H9 (cell line): ENCODE measurements at regions not wholly inside any gene's neighbourhood (a gene's known extent, or its start where the extent isn't known, plus 50 kb on each side); places are given as distances from the start of the nearest gene placed in this dataset.

Source experiments
- DNase-seq: peaks from one replicate; pipeline ENCODE4 v3.0.0-alpha.2; 2017
- H2AFZ ChIP-seq: one replicate; pipeline ENCODE4 v1.6.1; 2013; ENCODE audit warnings: mild to moderate bottlenecking, low read length, control low read depth, moderate library complexity
- H2AK5ac ChIP-seq: 2 replicates; pipeline ENCODE4 v1.6.1; 2013; ENCODE audit warnings: low read length, control low read depth, mixed read lengths; ENCODE audit not compliant: insufficient read length
- H2BK120ac ChIP-seq: one replicate; pipeline ENCODE4 v1.6.1; 2013; ENCODE audit warnings: low read depth, mild to moderate bottlenecking, low read length, control low read depth, inconsistent platforms; ENCODE audit not compliant: poor library complexity, severe bottlenecking
- H2BK12ac ChIP-seq: 2 replicates; pipeline ENCODE4 v1.6.1; 2013; ENCODE audit warnings: low read length, control low read depth, mixed read lengths, low read depth; ENCODE audit not compliant: insufficient read length
- H2BK15ac ChIP-seq: 2 replicates; pipeline ENCODE4 v1.6.1; 2013; ENCODE audit warnings: low read depth, low read length, control low read depth
- H2BK20ac ChIP-seq: one replicate; pipeline ENCODE4 v1.6.1; 2013; ENCODE audit warnings: low read depth, mild to moderate bottlenecking, low read length, control low read depth, inconsistent platforms; ENCODE audit not compliant: poor library complexity, severe bottlenecking
- H2BK5ac ChIP-seq: 2 replicates; pipeline ENCODE4 v1.6.1; 2013; ENCODE audit warnings: low read length, control low read depth, mixed read lengths; ENCODE audit not compliant: insufficient read length
- H3K14ac ChIP-seq: 2 replicates; pipeline ENCODE4 v1.6.1; 2013; ENCODE audit warnings: low read length, control low read depth; ENCODE audit not compliant: insufficient read depth
- H3K18ac ChIP-seq: 2 replicates; pipeline ENCODE4 v1.6.1; 2013; ENCODE audit warnings: low read depth, mild to moderate bottlenecking, mixed read lengths, low read length, control low read depth; ENCODE audit not compliant: insufficient read length
- H3K23ac ChIP-seq: 2 replicates; pipeline ENCODE4 v1.6.1; 2013; ENCODE audit warnings: low read length, control low read depth, mixed read lengths, low read depth; ENCODE audit not compliant: insufficient read length
- H3K23me2 ChIP-seq: 2 replicates; pipeline ENCODE4 v1.6.1; 2013; ENCODE audit warnings: low read depth, mild to moderate bottlenecking, mixed read lengths, low read length, control low read depth; ENCODE audit not compliant: insufficient read length, poor library complexity, severe bottlenecking
- H3K27ac ChIP-seq: 2 replicates; pipeline ENCODE4 v1.5.1; 2013; ENCODE audit warnings: low read length, control low read depth, mixed read lengths, low read depth; ENCODE audit not compliant: insufficient read length
- H3K27me3 ChIP-seq: 2 replicates; pipeline ENCODE4 v1.6.1; 2013; ENCODE audit warnings: low read length, control low read depth, inconsistent platforms; ENCODE audit not compliant: insufficient read depth
- H3K4ac ChIP-seq: 2 replicates; pipeline ENCODE4 v1.6.1; 2013; ENCODE audit warnings: low read depth, mild to moderate bottlenecking, control low read depth, inconsistent platforms, low read length, moderate library complexity
- H3K4me1 ChIP-seq: 2 replicates; pipeline ENCODE4 v1.6.1; 2013; ENCODE audit warnings: low read length, control low read depth, inconsistent platforms; ENCODE audit not compliant: insufficient read depth
- H3K4me2 ChIP-seq: 2 replicates; pipeline ENCODE4 v1.6.1; 2013; ENCODE audit warnings: low read length, control low read depth, mixed read lengths; ENCODE audit not compliant: insufficient read length, insufficient read depth
- H3K56ac ChIP-seq: 2 replicates; pipeline ENCODE4 v1.6.1; 2013; ENCODE audit warnings: low read depth, mild to moderate bottlenecking, mixed read lengths, low read length, control low read depth; ENCODE audit not compliant: insufficient read length
- H3K79me1 ChIP-seq: 2 replicates; pipeline ENCODE4 v1.6.1; 2013; ENCODE audit warnings: low read depth, mild to moderate bottlenecking, moderate library complexity, low read length, control low read depth, inconsistent platforms; ENCODE audit not compliant: insufficient read depth, poor library complexity, severe bottlenecking
- H3K79me2 ChIP-seq: 2 replicates; pipeline ENCODE4 v1.6.1; 2013; ENCODE audit warnings: low read length, control low read depth, inconsistent platforms; ENCODE audit not compliant: insufficient read depth
- H3K9ac ChIP-seq: 2 replicates; pipeline ENCODE4 v1.6.1; 2013; ENCODE audit warnings: low read length, control low read depth, mixed read lengths; ENCODE audit not compliant: insufficient read length; ENCODE audit errors: extremely low read depth
- H3K9me3 ChIP-seq: one replicate; pipeline ENCODE4 v1.6.1; 2013; ENCODE audit warnings: low read depth, low read length, inconsistent platforms; ENCODE audit not compliant: control insufficient read depth
- H3T11ph ChIP-seq: one replicate; pipeline ENCODE4 v1.6.1; 2013; ENCODE audit warnings: mild to moderate bottlenecking, low read length, control low read depth, inconsistent platforms
- H4K20me1 ChIP-seq: one replicate; pipeline ENCODE4 v1.6.1; 2013; ENCODE audit not compliant: control insufficient read depth, insufficient read length, insufficient read depth
- H4K5ac ChIP-seq: 2 replicates; pipeline ENCODE4 v1.6.1; 2013; ENCODE audit warnings: low read depth, mild to moderate bottlenecking, mixed read lengths, low read length, control low read depth; ENCODE audit not compliant: insufficient read length
- H4K8ac ChIP-seq: replicated peaks from 2 replicates; pipeline ENCODE4 v1.6.1; 2013; ENCODE audit warnings: low read length, control low read depth, mixed read lengths, low read depth; ENCODE audit not compliant: insufficient read length
- H4K91ac ChIP-seq: 2 replicates; pipeline ENCODE4 v1.6.1; 2013; ENCODE audit warnings: low read depth, mild to moderate bottlenecking, moderate library complexity, mixed read lengths, low read length, control low read depth; ENCODE audit not compliant: insufficient read length
- H3K27ac Mint-ChIP-seq, 3 experiments: 2 replicates in 2 of 3; 3 replicates in 1 of 3; pipeline ENCODE4 v1.8.0; 2020 to 2021; ENCODE audit warnings: mixed read lengths in 3 of 3, mild to moderate bottlenecking in 1 of 3, moderate library complexity in 1 of 3
- H3K27me3 Mint-ChIP-seq: 2 replicates; pipeline ENCODE4 v1.8.0; 2021; ENCODE audit warnings: low read depth, mild to moderate bottlenecking, moderate library complexity, mixed read lengths
- H3K36me3 Mint-ChIP-seq, 3 experiments: 2 replicates in 2 of 3; 3 replicates in 1 of 3; pipeline ENCODE4 v1.8.0; 2020 to 2021; ENCODE audit warnings: low read depth in 3 of 3, mixed read lengths in 3 of 3; ENCODE audit not compliant: insufficient read depth in 1 of 3
- H3K4me1 Mint-ChIP-seq, 2 experiments: 2 replicates each; pipeline ENCODE4 v1.8.0; 2020; ENCODE audit warnings: mixed read lengths in 2 of 2
- H3K4me3 Mint-ChIP-seq, 2 experiments: 2 replicates in 1 of 2; 3 replicates in 1 of 2; pipeline ENCODE4 v1.8.0; 2020 to 2021; ENCODE audit warnings: mild to moderate bottlenecking in 2 of 2, mixed read lengths in 2 of 2, moderate library complexity in 1 of 2
- H3K9me3 Mint-ChIP-seq, 2 experiments: 2 replicates in 1 of 2; 3 replicates in 1 of 2; pipeline ENCODE4 v1.8.0; 2020; ENCODE audit warnings: mild to moderate bottlenecking in 2 of 2, mixed read lengths in 2 of 2, moderate library complexity in 1 of 2
- WGBS: extraction: QIAGEN DNeasy Blood & Tissue Kit; methylation state at CpG from one replicate; pipeline ENCODE4 v1.1.7; 2013; ENCODE audit warnings: missing lambda C conversion rate, low lambda C conversion rate, mixed read lengths; ENCODE audit not compliant: insufficient read length; ENCODE audit errors: extremely low coverage; 5-methylcytosine and 5-hydroxymethylcytosine counted together
- TF ChIP-seq, protein P1 (sequence below): fragments of 200-600 bp; sonication (generic); conservative IDR thresholded peaks from 3 replicates; pipeline ENCODE4 v1.8.0; 2021; ENCODE audit warnings: antibody characterized with exemption, mild to moderate bottlenecking

- Histone ChIP-seq H3K23me2 (no peaks in the 10 kb centered on the region), H3K79me1 (no peaks in the 10 kb centered on the region), H2AK5ac (no peak overlapping the region), H3K4me1 (no peaks in the 10 kb centered on the region), H3K27me3 (no peaks in the 10 kb centered on the region), H3K9me3 (no peaks in the 10 kb centered on the region), H3K27ac (no peak overlapping the region), H2AFZ (no peak overlapping the region), H3K4ac (no peak overlapping the region), H3K56ac (no peak overlapping the region), H3K18ac (no peak overlapping the region), H3K9ac (no peak overlapping the region), H4K20me1 (no peaks in the 10 kb centered on the region), H3T11ph (no peak overlapping the region), H4K5ac (no peak overlapping the region), H3K23ac (no peak overlapping the region), H4K8ac (no peak overlapping the region), H3K79me2 (no peaks in the 10 kb centered on the region), H2BK5ac (no peak overlapping the region), H2BK15ac (no peak overlapping the region), H3K4me2 (no peak overlapping the region), H3K14ac (0 out of 2 replicates have a peak overlapping the region, but pooled peaks have one; percentile 45), H2BK120ac (no peak overlapping the region), H2BK20ac (no peak overlapping the region), H2BK12ac (no peak overlapping the region), H4K91ac (no peak overlapping the region)
- Mint-ChIP-seq H3K36me3 (peaks cover 0 to 8% (median 4%) of the 10 kb centered on the region in 3 experiments; a peak in 1 of 7 replicates), H3K27ac (no peak overlapping the region; a peak in 1 of 7 replicates), H3K9me3 (peaks cover 3% of the 10 kb centered on the region in 2 experiments; a peak in 3 of 5 replicates), H3K27me3 (no peaks in the 10 kb centered on the region; the same call in 1 of the 2 replicates), H3K4me3 (no peak overlapping the region), H3K4me1 (peaks cover 0 to 5% of the 10 kb centered on the region in 2 experiments; a peak in 1 of 4 replicates)
- WGBS = no CpG with 5 or more reads among the region's 5 CpGs
- TF ChIP-seq, protein P1, sequence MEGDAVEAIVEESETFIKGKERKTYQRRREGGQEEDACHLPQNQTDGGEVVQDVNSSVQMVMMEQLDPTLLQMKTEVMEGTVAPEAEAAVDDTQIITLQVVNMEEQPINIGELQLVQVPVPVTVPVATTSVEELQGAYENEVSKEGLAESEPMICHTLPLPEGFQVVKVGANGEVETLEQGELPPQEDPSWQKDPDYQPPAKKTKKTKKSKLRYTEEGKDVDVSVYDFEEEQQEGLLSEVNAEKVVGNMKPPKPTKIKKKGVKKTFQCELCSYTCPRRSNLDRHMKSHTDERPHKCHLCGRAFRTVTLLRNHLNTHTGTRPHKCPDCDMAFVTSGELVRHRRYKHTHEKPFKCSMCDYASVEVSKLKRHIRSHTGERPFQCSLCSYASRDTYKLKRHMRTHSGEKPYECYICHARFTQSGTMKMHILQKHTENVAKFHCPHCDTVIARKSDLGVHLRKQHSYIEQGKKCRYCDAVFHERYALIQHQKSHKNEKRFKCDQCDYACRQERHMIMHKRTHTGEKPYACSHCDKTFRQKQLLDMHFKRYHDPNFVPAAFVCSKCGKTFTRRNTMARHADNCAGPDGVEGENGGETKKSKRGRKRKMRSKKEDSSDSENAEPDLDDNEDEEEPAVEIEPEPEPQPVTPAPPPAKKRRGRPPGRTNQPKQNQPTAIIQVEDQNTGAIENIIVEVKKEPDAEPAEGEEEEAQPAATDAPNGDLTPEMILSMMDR = no peak
- no peak for DNase-seq
Measured at GRCh38 chr16:79367822-79368221, 232.7 kb downstream of the MAF start.
